HCT116 (cell line): ENCODE measurements at regions not wholly inside any gene's neighbourhood (a gene's known extent, or its start where the extent isn't known, plus 50 kb on each side); places are given as distances from the start of the nearest gene placed in this dataset.

Experiments used
- ATAC-seq: fragments of 200-7000 bp; cut with Tn5 transposase; 2 replicates; pipeline ENCODE4 v1.9.1; 2020; ENCODE audit warnings: mild to moderate bottlenecking, moderate library complexity
- BruUV-seq: library from RNA; stranded (reverse); fragments of 400-500 nt; replicated peaks from 2 replicates; lab custom pipeline; 2021; lab: Mats Ljungman, UMichigan
- CTCF ChIA-PET: fragments of 300-600 bp; sonication (Branson Sonifier 250); formaldehyde crosslinking; loops from one replicate; lab custom pipeline; 2021; ENCODE audit warnings: antibody characterized with exemption; lab: Charles Lee
- POLR2A ChIA-PET: fragments of 300-600, 350-600 bp; sonication (Branson Sonifier 250); formaldehyde crosslinking; loops from one replicate; lab custom pipeline; 2021; ENCODE audit warnings: antibody characterized with exemption; lab: Charles Lee
- RAD21 ChIA-PET, 2 experiments: fragments of 300-600 bp; sonication (Branson Sonifier 250); formaldehyde crosslinking; loops; one replicate each; lab custom pipeline; 2023; ENCODE audit warnings: low total read pairs in 2 of 2; ENCODE audit not compliant: uncharacterized antibody in 2 of 2, unreplicated experiment in 2 of 2, low non-redundant PET in 1 of 2; lab: Charles Lee
- DNase-seq: peaks from one replicate; pipeline ENCODE4 v3.0.0-alpha.2; 2010; ENCODE audit warnings: low read depth, low spot score
- H2AFZ ChIP-seq: fragments of 200-600 bp; shearing (Covaris generic), sonication (generic); 2 replicates; pipeline ENCODE4 v1.6.1; 2017; ENCODE audit warnings: low read depth, mixed run types, mixed read lengths, antibody characterized with exemption, low read length; ENCODE audit not compliant: poor library complexity, severe bottlenecking
- H3K27ac ChIP-seq: 2 replicates; pipeline ENCODE4 v1.5.1; 2012; ENCODE audit warnings: low read depth, low read length
- H3K27me3 ChIP-seq: fragments of 200-600 bp; sonication (generic); 2 replicates; pipeline ENCODE4 v1.6.1; 2016; ENCODE audit warnings: mixed run types, low read length, mixed read lengths; ENCODE audit not compliant: insufficient read depth
- H3K36me3 ChIP-seq, 2 experiments: fragments of 200-500 bp in 1 of 2; fragments of 200-600 bp in 1 of 2; sonication (Bioruptor generic) in 1 of 2; sonication (generic) in 1 of 2; 2 replicates each; pipeline versions ENCODE4 v1.5.1 to v1.6.1; 2014 to 2016; ENCODE audit warnings: low read length in 2 of 2, inconsistent platforms in 1 of 2, mixed read lengths in 1 of 2, mixed run types in 1 of 2; ENCODE audit not compliant: insufficient read depth in 2 of 2, control insufficient read depth in 1 of 2
- H3K4me1 ChIP-seq, 2 experiments: fragments of 200-600 bp in 1 of 2; sonication (generic) in 1 of 2; 2 replicates each; pipeline versions ENCODE4 v1.5.1 to v1.6.1; 2012 to 2017; ENCODE audit warnings: low read length in 2 of 2, inconsistent platforms in 1 of 2, mild to moderate bottlenecking in 1 of 2, mixed read lengths in 1 of 2, mixed run types in 1 of 2, moderate library complexity in 1 of 2; ENCODE audit not compliant: insufficient read depth in 2 of 2, control insufficient read depth in 1 of 2
- H3K4me2 ChIP-seq: fragments of 200-600 bp; sonication (generic); 2 replicates; pipeline ENCODE4 v1.6.1; 2017; ENCODE audit warnings: mixed run types, low read length, mixed read lengths
- H3K4me3 ChIP-seq, 2 experiments: fragments of 200-600 bp in 1 of 2; sonication (generic) in 1 of 2; replicated peaks in 1 of 2; 2 replicates each; pipeline ENCODE4 v1.5.1; 2011 to 2016; ENCODE audit warnings: low read length in 2 of 2, control low read depth in 1 of 2, low read depth in 1 of 2, mild to moderate bottlenecking in 1 of 2, mixed read lengths in 1 of 2, mixed run types in 1 of 2
- H3K79me2 ChIP-seq: fragments of 200-600 bp; sonication (generic); 2 replicates; pipeline ENCODE4 v1.6.1; 2017; ENCODE audit warnings: mild to moderate bottlenecking, mixed run types, low read length, moderate library complexity, mixed read lengths; ENCODE audit not compliant: insufficient read depth
- H3K9ac ChIP-seq: fragments of 200-600 bp; sonication (generic); 2 replicates; pipeline ENCODE4 v1.6.1; 2016; ENCODE audit warnings: low read length, mixed read lengths
- H3K9me2 ChIP-seq: fragments of 200-600 bp; sonication (generic), shearing (Covaris generic); 2 replicates; pipeline ENCODE4 v1.6.1; 2017; ENCODE audit warnings: mixed run types, mild to moderate bottlenecking, moderate library complexity; ENCODE audit not compliant: insufficient read depth
- H3K9me3 ChIP-seq, 2 experiments: fragments of 200-500 bp in 1 of 2; fragments of 200-600 bp in 1 of 2; sonication (Bioruptor generic) in 1 of 2; sonication (generic) in 1 of 2; 2 replicates each; pipeline ENCODE4 v1.6.1; 2014 to 2017; ENCODE audit warnings: low read length in 2 of 2, mixed read lengths in 2 of 2, inconsistent platforms in 1 of 2, low read depth in 1 of 2, mild to moderate bottlenecking in 1 of 2, mixed run types in 1 of 2, moderate library complexity in 1 of 2; ENCODE audit not compliant: control insufficient read depth in 1 of 2, insufficient read depth in 1 of 2
- H4K20me1 ChIP-seq: fragments of 200-600 bp; sonication (generic), shearing (Covaris generic); 2 replicates; pipeline ENCODE4 v1.6.1; 2017; ENCODE audit warnings: mixed run types, mild to moderate bottlenecking, moderate library complexity; ENCODE audit not compliant: insufficient read depth
- ATF3 ChIP-seq: IDR thresholded peaks from 2 replicates; pipeline ENCODE4 v1.6.1; 2012
- CBX3 ChIP-seq: IDR thresholded peaks from 2 replicates; pipeline ENCODE4 v1.6.1; 2012; ENCODE audit warnings: low read depth
- CTCF ChIP-seq, 3 experiments: fragments of 200-600 bp in 1 of 3; sonication (generic) in 1 of 3; IDR thresholded peaks in 2 of 3; conservative IDR thresholded peaks in 1 of 3; 2 replicates each; pipeline ENCODE4 v1.5.1; 2012 to 2017; ENCODE audit warnings: low read depth in 2 of 3, low read length in 2 of 3, antibody characterized with exemption in 1 of 3, borderline replicate concordance in 1 of 3, control low read depth in 1 of 3, mild to moderate bottlenecking in 1 of 3, mixed read lengths in 1 of 3, mixed run types in 1 of 3, moderate library complexity in 1 of 3; ENCODE audit not compliant: insufficient read depth in 1 of 3
- EGR1 ChIP-seq: IDR thresholded peaks from 2 replicates; pipeline ENCODE4 v1.6.1; 2012; ENCODE audit warnings: low read depth
- EZH2 ChIP-seq: fragments of 200-600 bp; sonication (generic); IDR thresholded peaks from 2 replicates; pipeline ENCODE4 v1.6.1; 2017; ENCODE audit warnings: antibody characterized with exemption, mixed run types
- EZH2phosphoT487 ChIP-seq: fragments of 200-600 bp; IDR thresholded peaks from 2 replicates; pipeline ENCODE4 v1.6.1; 2018; ENCODE audit warnings: antibody characterized with exemption, borderline replicate concordance
- FOSL1 ChIP-seq: IDR thresholded peaks from 2 replicates; pipeline ENCODE4 v1.6.1; 2012; ENCODE audit warnings: low read depth
- JUND ChIP-seq: IDR thresholded peaks from 2 replicates; pipeline ENCODE4 v1.6.1; 2012
- POLR2A ChIP-seq: IDR thresholded peaks from 2 replicates; pipeline ENCODE4 v1.7.0; 2011; ENCODE audit warnings: borderline replicate concordance; ENCODE audit not compliant: insufficient read depth, insufficient read length; ENCODE audit errors: extremely low read depth
- POLR2AphosphoS5 ChIP-seq: IDR thresholded peaks from 2 replicates; pipeline ENCODE4 v1.6.1; 2011; ENCODE audit warnings: mild to moderate bottlenecking, low read depth, low read length, moderate library complexity
- RAD21 ChIP-seq: IDR thresholded peaks from 2 replicates; pipeline ENCODE4 v1.6.1; 2012; ENCODE audit warnings: low read depth, mild to moderate bottlenecking
- REST ChIP-seq: IDR thresholded peaks from 2 replicates; pipeline ENCODE4 v1.6.1; 2012; ENCODE audit warnings: low read depth
- SIN3A ChIP-seq: IDR thresholded peaks from 2 replicates; pipeline ENCODE4 v1.6.1; 2012; ENCODE audit warnings: low read depth
- SP1 ChIP-seq: IDR thresholded peaks from 2 replicates; pipeline ENCODE4 v1.6.1; 2012; ENCODE audit warnings: low read depth
- SRF ChIP-seq: IDR thresholded peaks from 2 replicates; pipeline ENCODE4 v1.6.1; 2012; ENCODE audit warnings: low read depth
- TCF7L2 ChIP-seq: IDR thresholded peaks from 2 replicates; pipeline ENCODE4 v1.7.0; 2011; ENCODE audit warnings: borderline replicate concordance, inconsistent platforms; ENCODE audit not compliant: insufficient read depth, insufficient read length; ENCODE audit errors: extremely low read depth
- YY1 ChIP-seq: IDR thresholded peaks from 2 replicates; pipeline ENCODE4 v1.6.1; 2011; ENCODE audit warnings: low read length, low read depth, moderate library complexity, mild to moderate bottlenecking; ENCODE audit not compliant: insufficient replicate concordance; ENCODE audit errors: extremely low read depth
- ZFX ChIP-seq: fragments of 450-650 bp; IDR thresholded peaks from 2 replicates; pipeline ENCODE4 v1.6.1; 2017
- ZNF274 ChIP-seq: fragments of 200-500 bp; sonication (Bioruptor generic); IDR thresholded peaks from 2 replicates; pipeline ENCODE4 v1.6.1; 2014; ENCODE audit warnings: mild to moderate bottlenecking, low read depth, low read length, inconsistent platforms
- intact Hi-C: fragments of 100-400 bp; cut with micrococcal nuclease; formaldehyde crosslinking; loops from 2 replicates; pipeline ENCODE4 v1.10.0; 2022
- TF ChIP-seq, protein P1 (sequence below): IDR thresholded peaks from 2 replicates; pipeline ENCODE4 v1.6.1; 2012

- RAD21 ChIA-PET: no interaction called here
- Histone ChIP-seq H3K9ac (no peak overlapping the region), H3K36me3 (no peaks in the 10 kb centered on the region), H3K27ac (no peak overlapping the region), H3K9me3 (no peaks in the 10 kb centered on the region), H3K79me2 (no peaks in the 10 kb centered on the region), H4K20me1 (no peaks in the 10 kb centered on the region), H3K4me1 (peaks cover 0 to 6% of the 10 kb centered on the region in 2 experiments; a peak in 1 of 4 replicates), H2AFZ (no peak overlapping the region), H3K9me2 (no peaks in the 10 kb centered on the region), H3K4me3 (no peak overlapping the region), H3K27me3 (no peaks in the 10 kb centered on the region), H3K4me2 (no peak overlapping the region)
- BruUV-seq: no TSS peak
- CTCF ChIA-PET: no interaction called here
- POLR2A ChIA-PET: no interaction called here
- peak; percentile 13 for DNase-seq
- no peak for ATAC-seq
- intact Hi-C loops: no loop called here
- TF ChIP-seq CBX3: no peak
- no peak for TF ChIP-seq TCF7L2
- TF ChIP-seq CTCF (IDR thresholded peaks at IDR 0.05 in 2 of 3, conservative IDR thresholded peaks at IDR 0.05 in 1 of 3; ENCODE audit: borderline replicate concordance in 1 of 3, insufficient read depth in 1 of 3, low read depth in 2 of 3, low read length in 2 of 3): no peak
- TF ChIP-seq ZFX: no peak
- TF ChIP-seq, protein P1, sequence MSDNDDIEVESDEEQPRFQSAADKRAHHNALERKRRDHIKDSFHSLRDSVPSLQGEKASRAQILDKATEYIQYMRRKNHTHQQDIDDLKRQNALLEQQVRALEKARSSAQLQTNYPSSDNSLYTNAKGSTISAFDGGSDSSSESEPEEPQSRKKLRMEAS: no peak
- no peak for TF ChIP-seq SRF
- TF ChIP-seq YY1: no peak
- no peak for TF ChIP-seq REST
- TF ChIP-seq POLR2AphosphoS5: no peak
- no peak for TF ChIP-seq RAD21
- TF ChIP-seq SIN3A: no peak
- no peak for TF ChIP-seq EGR1
- TF ChIP-seq JUND: no peak
- no peak for TF ChIP-seq ATF3
- TF ChIP-seq EZH2phosphoT487: no peak
- no peak for TF ChIP-seq SP1
- no peak for TF ChIP-seq EZH2
- no peak for TF ChIP-seq FOSL1
- no peak for TF ChIP-seq ZNF274
- no peak for TF ChIP-seq POLR2A
These were observed 167.2 kb upstream of the HMCN1 start for GRCh38 chr1:185566995-185567394.
